Thyroid gland (tissue), 4 donors: ENCODE measurements at regions not wholly inside any gene's neighbourhood (a gene's known extent, or its start where the extent isn't known, plus 50 kb on each side); places are given as distances from the start of the nearest gene placed in this dataset.

Source experiments
- DNase-seq, 2 donors: peaks; one replicate each; pipeline ENCODE4 v3.0.0-alpha.2; 2019
- H3K27ac ChIP-seq, 3 donors: fragments of 200-600 bp; sonication (generic); 1 replicate in 2 of 3; 2 replicates in 1 of 3; pipeline ENCODE4 v1.5.1; 2016 to 2019; ENCODE audit warnings: mild to moderate bottlenecking in 1 of 3, moderate library complexity in 1 of 3
- H3K27me3 ChIP-seq: fragments of 200-600 bp; sonication (generic); one replicate; pipeline ENCODE4 v1.5.1; 2019
- H3K36me3 ChIP-seq, 2 donors: fragments of 200-600 bp; sonication (generic); one replicate each; pipeline ENCODE4 v1.5.1; 2016 to 2019
- H3K4me1 ChIP-seq, 2 donors: fragments of 200-600 bp; sonication (generic); one replicate each; pipeline ENCODE4 v1.5.1; 2017 to 2019
- H3K4me3 ChIP-seq, 3 donors: fragments of 200-600 bp; sonication (generic); replicated peaks in 1 of 3; 1 replicate in 2 of 3; 2 replicates in 1 of 3; pipeline ENCODE4 v1.5.1; 2016; ENCODE audit warnings: mild to moderate bottlenecking in 1 of 3
- H3K9me3 ChIP-seq: fragments of 200-600 bp; sonication (generic); one replicate; pipeline ENCODE4 v1.5.1; 2017
- POLR2A ChIP-seq, 2 donors: fragments of 450-650 bp; IDR thresholded peaks; one replicate each; pipeline ENCODE4 v1.6.1; 2017; ENCODE audit warnings: antibody characterized with exemption in 2 of 2, mild to moderate bottlenecking in 2 of 2, moderate library complexity in 1 of 2
- WGBS, 2 donors: methylation state at CpG; one replicate each; pipeline ENCODE4 v1.1.5; 2017; 5-methylcytosine and 5-hydroxymethylcytosine counted together
- intact Hi-C: fragments of 100-400 bp; cut with DNase I; formaldehyde crosslinking; loops from one replicate; pipeline ENCODE4 v1.15.1; 2023
- TF ChIP-seq, protein P1 (sequence below), 6 experiments: fragments of 200-600 bp in 3 of 6; fragments of 450-650 bp in 3 of 6; sonication (generic) in 3 of 6; IDR thresholded peaks; one replicate each; pipeline ENCODE4 v1.5.1; 2016 to 2019; ENCODE audit warnings: antibody characterized with exemption in 6 of 6, mild to moderate bottlenecking in 2 of 6, inconsistent platforms in 1 of 6, moderate library complexity in 1 of 6

GRCh38 chr3:68055215-68055614, 400.8 kb upstream of the SUCLG2 start:
- H3K27me3 ChIP-seq: no peaks in the 10 kb centered on the region
- no peak overlapping the region for H3K27ac ChIP-seq
- no peaks in the 10 kb centered on the region for H3K9me3 ChIP-seq
- H3K4me3 ChIP-seq: no peak overlapping the region
- TF ChIP-seq POLR2A (IDR thresholded peaks at IDR 0.05): no peak
- TF ChIP-seq, protein P1, sequence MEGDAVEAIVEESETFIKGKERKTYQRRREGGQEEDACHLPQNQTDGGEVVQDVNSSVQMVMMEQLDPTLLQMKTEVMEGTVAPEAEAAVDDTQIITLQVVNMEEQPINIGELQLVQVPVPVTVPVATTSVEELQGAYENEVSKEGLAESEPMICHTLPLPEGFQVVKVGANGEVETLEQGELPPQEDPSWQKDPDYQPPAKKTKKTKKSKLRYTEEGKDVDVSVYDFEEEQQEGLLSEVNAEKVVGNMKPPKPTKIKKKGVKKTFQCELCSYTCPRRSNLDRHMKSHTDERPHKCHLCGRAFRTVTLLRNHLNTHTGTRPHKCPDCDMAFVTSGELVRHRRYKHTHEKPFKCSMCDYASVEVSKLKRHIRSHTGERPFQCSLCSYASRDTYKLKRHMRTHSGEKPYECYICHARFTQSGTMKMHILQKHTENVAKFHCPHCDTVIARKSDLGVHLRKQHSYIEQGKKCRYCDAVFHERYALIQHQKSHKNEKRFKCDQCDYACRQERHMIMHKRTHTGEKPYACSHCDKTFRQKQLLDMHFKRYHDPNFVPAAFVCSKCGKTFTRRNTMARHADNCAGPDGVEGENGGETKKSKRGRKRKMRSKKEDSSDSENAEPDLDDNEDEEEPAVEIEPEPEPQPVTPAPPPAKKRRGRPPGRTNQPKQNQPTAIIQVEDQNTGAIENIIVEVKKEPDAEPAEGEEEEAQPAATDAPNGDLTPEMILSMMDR (IDR thresholded peaks at IDR 0.05): no peak
- intact Hi-C loops: no loop called here
- H3K4me1 ChIP-seq: no peaks in the 10 kb centered on the region
- no peaks in the 10 kb centered on the region for H3K36me3 ChIP-seq
- WGBS, 2 donors: 66 to 68% methylated on average over 4 of the region's 4 CpGs
- DNase-seq: no peak

GRCh38 chr3:68049776-68050175, 395.4 kb upstream of the SUCLG2 start:
- H3K4me1 ChIP-seq: no peaks in the 10 kb centered on the region
- H3K36me3 ChIP-seq: no peaks in the 10 kb centered on the region
- intact Hi-C loops: no loop called here
- no peak overlapping the region for H3K4me3 ChIP-seq
- H3K27ac ChIP-seq: no peak overlapping the region
- WGBS, 2 donors: 74 to 77% methylated on average over 3 of the region's 3 CpGs
- H3K9me3 ChIP-seq: no peaks in the 10 kb centered on the region
- H3K27me3 ChIP-seq: no peaks in the 10 kb centered on the region
- TF ChIP-seq, protein P1 (IDR thresholded peaks at IDR 0.05): no peak
- TF ChIP-seq POLR2A (IDR thresholded peaks at IDR 0.05): no peak
- DNase-seq: no peak

- Histone ChIP-seq H3K27ac (no peak overlapping the region), H3K36me3 (no peaks in the 10 kb centered on the region), H3K9me3 (no peaks in the 10 kb centered on the region), H3K4me3 (no peak overlapping the region), H3K4me1 (no peaks in the 10 kb centered on the region), H3K27me3 (no peaks in the 10 kb centered on the region)
- intact Hi-C loops: no loop called here
- DNase-seq: no peak
- 60 to 75% methylated on average over 3 of the region's 3 CpGs for WGBS, 2 donors
- TF ChIP-seq, protein P1 (IDR thresholded peaks at IDR 0.05): no peak
- no peak for TF ChIP-seq POLR2A (IDR thresholded peaks at IDR 0.05)
Measured at GRCh38 chr3:68045976-68046375, 391.6 kb upstream of the SUCLG2 start.

- H3K4me1 ChIP-seq: no peaks in the 10 kb centered on the region
- DNase-seq: no peak
- H3K9me3 ChIP-seq: no peaks in the 10 kb centered on the region
- intact Hi-C loops: no loop called here
- 95 to 97% methylated on average over 2 of the region's 2 CpGs for WGBS, 2 donors
- no peak overlapping the region for H3K27ac ChIP-seq
- H3K36me3 ChIP-seq: no peaks in the 10 kb centered on the region
- no peaks in the 10 kb centered on the region for H3K27me3 ChIP-seq
- H3K4me3 ChIP-seq: no peak overlapping the region
- TF ChIP-seq, protein P1 (IDR thresholded peaks at IDR 0.05): no peak
- TF ChIP-seq POLR2A (IDR thresholded peaks at IDR 0.05): no peak
Measured at GRCh38 chr3:68033867-68034266, 379.5 kb upstream of the SUCLG2 start.

- Histone ChIP-seq H3K4me3 (no peak overlapping the region), H3K4me1 (no peaks in the 10 kb centered on the region), H3K27me3 (no peaks in the 10 kb centered on the region), H3K27ac (no peak overlapping the region), H3K9me3 (no peaks in the 10 kb centered on the region), H3K36me3 (no peaks in the 10 kb centered on the region)
- intact Hi-C loops: no loop called here
- no peak for DNase-seq
- TF ChIP-seq, protein P1 (IDR thresholded peaks at IDR 0.05): no peak
- no peak for TF ChIP-seq POLR2A (IDR thresholded peaks at IDR 0.05)
Measured at GRCh38 chr3:68032209-68032608, 377.8 kb upstream of the SUCLG2 start.
